Osteoblast (primary cell): ENCODE measurements at regions not wholly inside any gene's neighbourhood (a gene's known extent, or its start where the extent isn't known, plus 50 kb on each side); places are given as distances from the start of the nearest gene placed in this dataset.

Source experiments
- DNase-seq: peaks from one replicate; pipeline ENCODE4 v3.0.0; 2011; ENCODE audit warnings: low spot score, mixed read lengths; ENCODE audit not compliant: insufficient read length; ENCODE audit errors: missing footprints
- H2AFZ ChIP-seq: 2 replicates; pipeline ENCODE4 v1.6.0; 2011; ENCODE audit warnings: mild to moderate bottlenecking, low read length
- H3K27ac ChIP-seq: 2 replicates; pipeline ENCODE4 v1.5.1; 2011; ENCODE audit warnings: mild to moderate bottlenecking, low read depth, low read length, moderate library complexity
- H3K27me3 ChIP-seq: 2 replicates; pipeline ENCODE4 v1.6.0; 2012; ENCODE audit warnings: mild to moderate bottlenecking, control low read depth, inconsistent platforms, low read length, moderate library complexity; ENCODE audit not compliant: insufficient read depth
- H3K36me3 ChIP-seq: 2 replicates; pipeline ENCODE4 v1.5.1; 2011; ENCODE audit warnings: mild to moderate bottlenecking, low read length, control low read depth, moderate library complexity; ENCODE audit not compliant: insufficient read depth
- H3K4me1 ChIP-seq: 2 replicates; pipeline ENCODE4 v1.5.1; 2011; ENCODE audit warnings: mild to moderate bottlenecking, low read length, control low read depth, moderate library complexity; ENCODE audit not compliant: insufficient read depth
- H3K4me2 ChIP-seq: 2 replicates; pipeline ENCODE4 v1.6.0; 2011; ENCODE audit warnings: mild to moderate bottlenecking, low read length; ENCODE audit not compliant: insufficient read depth
- H3K4me3 ChIP-seq: fragments of 200-600 bp; sonication (generic); 3 replicates; pipeline ENCODE4 v1.5.1; 2012; ENCODE audit warnings: mild to moderate bottlenecking, low read length, inconsistent platforms; ENCODE audit not compliant: insufficient read depth
- H3K79me2 ChIP-seq: 2 replicates; pipeline ENCODE4 v1.6.0; 2012; ENCODE audit warnings: mild to moderate bottlenecking, low read length, control low read depth, inconsistent platforms; ENCODE audit not compliant: insufficient read depth
- H3K9me3 ChIP-seq: 2 replicates; pipeline ENCODE4 v1.5.1; 2011; ENCODE audit warnings: low read depth, low read length, control low read depth
- H4K20me1 ChIP-seq: 2 replicates; pipeline ENCODE4 v1.6.0; 2012; ENCODE audit warnings: mild to moderate bottlenecking, low read length, control low read depth; ENCODE audit not compliant: insufficient read depth
- CTCF ChIP-seq: IDR thresholded peaks from 2 replicates; pipeline ENCODE4 v1.5.1; 2011; ENCODE audit warnings: mild to moderate bottlenecking, low read depth, low read length, moderate library complexity; ENCODE audit errors: extremely low read depth

DNA sequence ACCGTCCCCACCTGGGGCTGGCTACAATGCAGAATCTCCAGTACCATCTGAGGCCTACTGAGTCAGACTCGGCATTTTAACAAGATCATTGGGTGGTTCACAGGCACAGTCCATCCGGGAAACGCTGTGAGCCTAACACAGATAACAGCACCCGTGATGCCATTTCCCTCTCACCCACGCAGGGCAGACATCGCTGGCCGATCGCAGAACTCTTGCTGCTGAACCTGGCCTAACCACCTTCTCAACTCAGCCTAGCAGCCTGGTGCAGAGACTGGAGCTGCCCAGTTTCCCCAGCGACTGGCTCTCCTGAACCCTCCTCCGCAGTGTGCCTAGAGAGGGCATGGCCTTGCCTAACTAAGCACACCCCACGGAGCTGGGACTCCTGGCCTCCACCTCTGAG lies 83.3 kb downstream of the NCOR2 start:
- H3K4me1 ChIP-seq = no peaks in the 10 kb centered on the region
- peaks cover 54% of the 10 kb centered on the region for H4K20me1 ChIP-seq
- H3K36me3 ChIP-seq = peaks cover 3% of the 10 kb centered on the region
- no peaks in the 10 kb centered on the region for H3K27me3 ChIP-seq
- TF ChIP-seq CTCF = no peak
- H3K4me3 ChIP-seq = no peak overlapping the region
- no peak overlapping the region for H2AFZ ChIP-seq
- peaks cover 31% of the 10 kb centered on the region for H3K79me2 ChIP-seq
- DNase-seq = no peak
- H3K27ac ChIP-seq = no peak overlapping the region
- no peaks in the 10 kb centered on the region for H3K9me3 ChIP-seq
- no peak overlapping the region for H3K4me2 ChIP-seq

- Histone ChIP-seq H4K20me1 (peaks cover 55% of the 10 kb centered on the region), H3K36me3 (peaks cover 6% of the 10 kb centered on the region), H3K4me3 (no peak overlapping the region), H3K79me2 (peaks cover 26% of the 10 kb centered on the region), H3K27me3 (no peaks in the 10 kb centered on the region), H3K9me3 (no peaks in the 10 kb centered on the region), H3K4me2 (no peak overlapping the region), H2AFZ (no peak overlapping the region), H3K4me1 (no peaks in the 10 kb centered on the region), H3K27ac (no peak overlapping the region)
- no peak for DNase-seq
- no peak for TF ChIP-seq CTCF
Measured at GRCh38 chr12:124482901-124483799, 84.3 kb downstream of the NCOR2 start.

DNA sequence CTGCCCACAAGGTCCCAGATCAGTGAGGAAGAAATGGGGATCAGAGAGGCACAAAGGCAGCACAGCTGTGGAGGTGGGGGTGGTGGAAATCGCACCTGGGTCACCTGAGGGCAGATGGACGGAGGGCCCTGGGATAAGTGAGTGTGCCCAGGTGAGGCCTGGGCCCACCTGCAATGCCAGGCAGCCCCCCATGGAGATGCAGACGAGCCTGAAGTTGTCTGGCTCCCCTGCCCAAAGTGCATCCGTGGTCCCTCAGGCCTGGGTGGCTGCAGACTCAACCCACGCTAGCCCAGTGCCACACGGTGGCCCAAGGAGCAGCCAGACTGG lies 84.9 kb downstream of the NCOR2 start:
- H3K4me2 ChIP-seq = no peak overlapping the region
- H2AFZ ChIP-seq = no peak overlapping the region
- H4K20me1 ChIP-seq = peaks cover 58% of the 10 kb centered on the region
- no peak overlapping the region for H3K27ac ChIP-seq
- no peak for DNase-seq
- H3K9me3 ChIP-seq = no peaks in the 10 kb centered on the region
- H3K27me3 ChIP-seq = no peaks in the 10 kb centered on the region
- no peak for TF ChIP-seq CTCF
- no peaks in the 10 kb centered on the region for H3K4me1 ChIP-seq
- H3K79me2 ChIP-seq = peaks cover 22% of the 10 kb centered on the region
- no peak overlapping the region for H3K4me3 ChIP-seq
- peaks cover 11% of the 10 kb centered on the region for H3K36me3 ChIP-seq

GRCh38 chr12:124481772-124482566 lies 85.4 kb downstream of the NCOR2 start:
- peaks cover 11% of the 10 kb centered on the region for H3K36me3 ChIP-seq
- no peak overlapping the region for H2AFZ ChIP-seq
- H3K27ac ChIP-seq = no peak overlapping the region
- H4K20me1 ChIP-seq = peaks cover 58% of the 10 kb centered on the region
- no peaks in the 10 kb centered on the region for H3K27me3 ChIP-seq
- peaks cover 18% of the 10 kb centered on the region for H3K79me2 ChIP-seq
- no peak for TF ChIP-seq CTCF
- H3K4me3 ChIP-seq = no peak overlapping the region
- H3K4me1 ChIP-seq = no peaks in the 10 kb centered on the region
- no peak overlapping the region for H3K4me2 ChIP-seq
- no peak for DNase-seq
- no peaks in the 10 kb centered on the region for H3K9me3 ChIP-seq
